ENCODE measurements at regions not wholly inside any gene's neighbourhood (a gene's known extent, or its start where the extent isn't known, plus 50 kb on each side); places are given as distances from the start of the nearest gene placed in this dataset.
A peak's percentile ranks its signal among the peaks of the same experiment; 100 is the strongest.

DNA sequence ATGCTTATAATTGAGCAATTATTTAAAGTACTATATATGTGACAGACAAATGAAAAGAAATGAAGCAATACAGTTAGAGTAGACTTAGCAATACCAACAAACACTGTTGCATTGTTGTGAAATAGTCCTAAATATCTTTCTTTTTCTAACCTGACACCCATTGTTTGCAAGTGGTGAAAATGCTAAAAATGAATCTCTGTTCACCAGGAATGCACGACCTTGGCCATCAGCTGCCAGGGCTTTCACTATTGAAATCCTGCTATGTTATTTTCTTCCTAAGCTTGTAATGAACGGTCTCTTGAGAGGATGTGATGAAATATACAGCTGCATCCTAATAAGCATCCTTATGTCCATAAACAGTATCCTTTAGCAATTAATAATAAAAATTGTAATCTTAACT, 136.2 kb upstream of the MGAT5 start:
- Histone ChIP-seq H3K4me1 (replicated peaks in 1 of 2; ENCODE audit: control insufficient read depth in 2 of 2, insufficient read depth in 2 of 2, low read length in 2 of 2) (peaks cover 11 to 23% of the 10 kb centered on the region in 2 experiments), H3K4me2 (ENCODE audit: insufficient read depth, low read length) (no peak overlapping the region), H3K79me2 (ENCODE audit: control insufficient read depth, insufficient read depth, low read length) (peaks cover 18% of the 10 kb centered on the region), H3K36me3 (ENCODE audit: control insufficient read depth, insufficient read depth, low read length) (no peaks in the 10 kb centered on the region), H2AFZ (ENCODE audit: low read depth, low read length) (no peak overlapping the region), H3K9me1 (ENCODE audit: control insufficient read depth, insufficient read depth, low read length) (no peaks in the 10 kb centered on the region), H3K9ac (ENCODE audit: insufficient read depth in 1 of 2, low read depth in 2 of 2, low read length in 2 of 2) (no peak overlapping the region), H3K4me3 (no peak overlapping the region), H3K27ac (ENCODE audit: extremely low read depth, low read depth, low read length) (no peak overlapping the region), H3K27me3 (ENCODE audit: control insufficient read depth in 2 of 2, insufficient read depth in 2 of 2, low read length in 2 of 2) (peaks cover 0 to 3% of the 10 kb centered on the region in 2 experiments; a peak in 4 of 5 replicates), H4K20me1 (replicated peaks; ENCODE audit: control insufficient read depth, insufficient read depth, low read length) (no peaks in the 10 kb centered on the region; the same call in 1 of the 2 replicates), H3K9me3 (replicated peaks; ENCODE audit: control insufficient read depth, insufficient read depth, low read depth, low read length) (no peaks in the 10 kb centered on the region)
- ATAC-seq (no peak), FAIRE-seq (no peak), DNase-seq (ENCODE audit: extremely low read depth in 1 of 4, low spot score in 3 of 4) (no peak)
- BruUV-seq (replicated peaks), result no TSS peak
- no peak for TF ChIP-seq MEF2D (tag; conservative IDR thresholded peaks at IDR 0.05; ENCODE audit: low read depth)
- TF ChIP-seq, protein P1, sequence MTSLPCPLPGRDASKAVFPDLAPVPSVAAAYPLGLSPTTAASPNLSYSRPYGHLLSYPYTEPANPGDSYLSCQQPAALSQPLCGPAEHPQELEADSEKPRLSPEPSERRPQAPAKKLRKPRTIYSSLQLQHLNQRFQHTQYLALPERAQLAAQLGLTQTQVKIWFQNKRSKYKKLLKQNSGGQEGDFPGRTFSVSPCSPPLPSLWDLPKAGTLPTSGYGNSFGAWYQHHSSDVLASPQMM (CRISPR knock-in tag; IDR thresholded peaks at IDR 0.05), result no peak
- TF ChIP-seq CEBPG (CRISPR knock-in tag; IDR thresholded peaks at IDR 0.05), result no peak
- TF ChIP-seq CEBPG (tag; conservative IDR thresholded peaks at IDR 0.05 in 1 of 2, IDR thresholded peaks at IDR 0.05 in 1 of 2), result peak; percentile 44 to 65; a peak in 1 of 4 replicates
- TF ChIP-seq, protein P2, sequence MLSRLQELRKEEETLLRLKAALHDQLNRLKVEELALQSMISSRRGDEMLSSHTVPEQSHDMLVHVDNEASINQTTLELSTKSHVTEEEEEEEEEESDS (CRISPR knock-in tag; IDR thresholded peaks at IDR 0.05), result no peak
- TF ChIP-seq CEBPB (tag; IDR thresholded peaks at IDR 0.05), result peak; percentile 65
- TF ChIP-seq NFXL1 (CRISPR knock-in tag; IDR thresholded peaks at IDR 0.05), result no peak
- CTCF ChIA-PET (ENCODE audit: low intra/inter-chr PET ratio), result interaction anchor here (1.9 to 3.0 kb wide), 4 partner anchors 90 to 333 kb away, joined by 14 to 27 read pairs (median 22); no protein-coding TSS in a partner anchor
- in situ Hi-C loops (cut with MboI) (loop anchor here (10.0 to 25.0 kb wide), 3 partner anchors 127 to 337 kb away; no protein-coding TSS in a partner anchor), intact Hi-C loops (cut with micrococcal nuclease) (loop anchor here (1.0 to 5.0 kb wide), 8 partner anchors 32 to 334 kb away; no protein-coding TSS in a partner anchor)
- WGBS (ENCODE audit: insufficient coverage, low coverage, missing lambda C conversion rate), result 3% methylated on average over 2 of the region's 2 CpGs
- POLR2A ChIA-PET, result interaction anchor here (0.7 to 1.6 kb wide), 3 partner anchors 71 to 295 kb away, joined by 3 to 7 read pairs (median 3); no protein-coding TSS in a partner anchor
